ENCODE measurements at regions not wholly inside any gene's neighbourhood (a gene's known extent, or its start where the extent isn't known, plus 50 kb on each side); places are given as distances from the start of the nearest gene placed in this dataset.

DNA sequence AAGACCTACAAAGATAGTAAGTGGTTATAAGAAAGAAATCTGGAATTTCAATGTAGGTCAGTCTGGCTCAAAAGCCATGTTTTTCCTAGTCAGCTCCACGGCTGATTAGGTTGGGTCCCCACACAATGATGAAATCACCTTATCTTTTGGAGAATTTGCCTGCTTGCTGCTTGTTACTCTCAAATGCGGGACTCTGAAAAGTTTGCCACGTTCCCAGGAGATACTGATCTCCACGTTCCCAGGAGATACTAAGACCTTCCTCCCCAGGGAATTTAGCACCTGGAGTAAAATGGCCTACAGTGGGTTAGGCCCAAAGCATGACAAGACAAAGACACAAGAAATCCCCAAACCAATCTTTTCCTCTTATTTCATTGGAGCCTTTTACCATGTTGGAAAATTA lies 449.6 kb downstream of the TNS1 start (continued):
- TF ChIP-seq, protein P1, sequence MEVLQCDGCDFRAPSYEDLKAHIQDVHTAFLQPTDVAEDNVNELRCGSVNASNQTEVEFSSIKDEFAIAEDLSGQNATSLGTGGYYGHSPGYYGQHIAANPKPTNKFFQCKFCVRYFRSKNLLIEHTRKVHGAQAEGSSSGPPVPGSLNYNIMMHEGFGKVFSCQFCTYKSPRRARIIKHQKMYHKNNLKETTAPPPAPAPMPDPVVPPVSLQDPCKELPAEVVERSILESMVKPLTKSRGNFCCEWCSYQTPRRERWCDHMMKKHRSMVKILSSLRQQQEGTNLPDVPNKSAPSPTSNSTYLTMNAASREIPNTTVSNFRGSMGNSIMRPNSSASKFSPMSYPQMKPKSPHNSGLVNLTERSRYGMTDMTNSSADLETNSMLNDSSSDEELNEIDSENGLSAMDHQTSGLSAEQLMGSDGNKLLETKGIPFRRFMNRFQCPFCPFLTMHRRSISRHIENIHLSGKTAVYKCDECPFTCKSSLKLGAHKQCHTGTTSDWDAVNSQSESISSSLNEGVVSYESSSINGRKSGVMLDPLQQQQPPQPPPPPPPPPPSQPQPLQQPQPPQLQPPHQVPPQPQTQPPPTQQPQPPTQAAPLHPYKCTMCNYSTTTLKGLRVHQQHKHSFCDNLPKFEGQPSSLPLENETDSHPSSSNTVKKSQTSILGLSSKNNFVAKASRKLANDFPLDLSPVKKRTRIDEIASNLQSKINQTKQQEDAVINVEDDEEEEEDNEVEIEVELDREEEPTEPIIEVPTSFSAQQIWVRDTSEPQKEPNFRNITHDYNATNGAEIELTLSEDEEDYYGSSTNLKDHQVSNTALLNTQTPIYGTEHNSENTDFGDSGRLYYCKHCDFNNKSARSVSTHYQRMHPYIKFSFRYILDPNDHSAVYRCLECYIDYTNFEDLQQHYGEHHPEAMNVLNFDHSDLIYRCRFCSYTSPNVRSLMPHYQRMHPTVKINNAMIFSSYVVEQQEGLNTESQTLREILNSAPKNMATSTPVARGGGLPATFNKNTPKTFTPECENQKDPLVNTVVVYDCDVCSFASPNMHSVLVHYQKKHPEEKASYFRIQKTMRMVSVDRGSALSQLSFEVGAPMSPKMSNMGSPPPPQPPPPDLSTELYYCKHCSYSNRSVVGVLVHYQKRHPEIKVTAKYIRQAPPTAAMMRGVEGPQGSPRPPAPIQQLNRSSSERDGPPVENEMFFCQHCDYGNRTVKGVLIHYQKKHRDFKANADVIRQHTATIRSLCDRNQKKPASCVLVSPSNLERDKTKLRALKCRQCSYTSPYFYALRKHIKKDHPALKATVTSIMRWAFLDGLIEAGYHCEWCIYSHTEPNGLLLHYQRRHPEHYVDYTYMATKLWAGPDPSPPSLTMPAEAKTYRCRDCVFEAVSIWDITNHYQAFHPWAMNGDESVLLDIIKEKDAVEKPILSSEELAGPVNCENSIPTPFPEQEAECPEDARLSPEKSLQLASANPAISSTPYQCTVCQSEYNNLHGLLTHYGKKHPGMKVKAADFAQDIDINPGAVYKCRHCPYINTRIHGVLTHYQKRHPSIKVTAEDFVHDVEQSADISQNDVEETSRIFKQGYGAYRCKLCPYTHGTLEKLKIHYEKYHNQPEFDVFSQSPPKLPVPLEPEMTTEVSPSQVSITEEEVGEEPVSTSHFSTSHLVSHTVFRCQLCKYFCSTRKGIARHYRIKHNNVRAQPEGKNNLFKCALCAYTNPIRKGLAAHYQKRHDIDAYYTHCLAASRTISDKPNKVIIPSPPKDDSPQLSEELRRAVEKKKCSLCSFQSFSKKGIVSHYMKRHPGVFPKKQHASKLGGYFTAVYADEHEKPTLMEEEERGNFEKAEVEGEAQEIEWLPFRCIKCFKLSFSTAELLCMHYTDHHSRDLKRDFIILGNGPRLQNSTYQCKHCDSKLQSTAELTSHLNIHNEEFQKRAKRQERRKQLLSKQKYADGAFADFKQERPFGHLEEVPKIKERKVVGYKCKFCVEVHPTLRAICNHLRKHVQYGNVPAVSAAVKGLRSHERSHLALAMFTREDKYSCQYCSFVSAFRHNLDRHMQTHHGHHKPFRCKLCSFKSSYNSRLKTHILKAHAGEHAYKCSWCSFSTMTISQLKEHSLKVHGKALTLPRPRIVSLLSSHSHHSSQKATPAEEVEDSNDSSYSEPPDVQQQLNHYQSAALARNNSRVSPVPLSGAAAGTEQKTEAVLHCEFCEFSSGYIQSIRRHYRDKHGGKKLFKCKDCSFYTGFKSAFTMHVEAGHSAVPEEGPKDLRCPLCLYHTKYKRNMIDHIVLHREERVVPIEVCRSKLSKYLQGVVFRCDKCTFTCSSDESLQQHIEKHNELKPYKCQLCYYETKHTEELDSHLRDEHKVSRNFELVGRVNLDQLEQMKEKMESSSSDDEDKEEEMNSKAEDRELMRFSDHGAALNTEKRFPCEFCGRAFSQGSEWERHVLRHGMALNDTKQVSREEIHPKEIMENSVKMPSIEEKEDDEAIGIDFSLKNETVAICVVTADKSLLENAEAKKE (CRISPR knock-in tag; IDR thresholded peaks at IDR 0.05) = no peak
- TF ChIP-seq ZNF114 (CRISPR knock-in tag; IDR thresholded peaks at IDR 0.05) = no peak

DNA sequence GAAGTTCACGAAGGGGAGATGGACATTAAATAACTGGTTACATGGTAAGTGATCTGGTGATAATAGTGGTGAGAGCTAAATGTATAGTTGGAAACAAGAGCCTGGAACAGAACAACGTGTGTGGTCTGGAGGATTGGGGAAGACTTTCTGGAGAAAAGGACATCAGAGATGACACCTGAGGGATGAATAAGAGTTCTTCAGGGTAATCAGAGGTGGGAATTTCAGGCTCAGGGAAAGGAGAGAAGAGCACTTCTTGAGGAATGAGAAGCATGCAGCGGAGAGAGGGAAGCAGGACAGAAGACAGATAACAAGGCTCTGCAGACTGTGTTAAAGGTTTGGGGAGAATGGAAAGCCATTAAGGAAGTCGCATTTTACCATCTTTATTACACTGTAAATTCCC lies 450.7 kb downstream of the TNS1 start:
- no peaks in the 10 kb centered on the region for H3K9me3 Mint-ChIP-seq
- no peaks in the 10 kb centered on the region for H3K79me2 ChIP-seq (replicated peaks; ENCODE audit: insufficient read depth)
- ATAC-seq (no peak; the same call in 2 of the 3 replicates), DNase-seq (ENCODE audit: low spot score) (peak; percentile 33)
- H3K4me1 Mint-ChIP-seq = peaks cover 32% of the 10 kb centered on the region
- H3K27me3 ChIP-seq (ENCODE audit: insufficient read depth) = no peaks in the 10 kb centered on the region
- peaks cover 5% of the 10 kb centered on the region for H3K27me3 Mint-ChIP-seq (ENCODE audit: insufficient read depth, low read depth, poor library complexity)
- peak overlapping the region; percentile 61 for H3K4me2 ChIP-seq
- no peak overlapping the region for H3K27ac Mint-ChIP-seq
- no peak overlapping the region; the same call in 2 of the 3 replicates for H3K4me3 Mint-ChIP-seq
- H3K4me3 ChIP-seq = peak overlapping the region; percentile 20; the same call in 1 of the 2 replicates
- H3K27ac ChIP-seq (ENCODE audit: low read depth) = peak overlapping the region; percentile 59; the same call in 1 of the 2 replicates
- H3K9me2 ChIP-seq (ENCODE audit: insufficient read depth) = no peaks in the 10 kb centered on the region
- H3F3A ChIP-seq (replicated peaks; ENCODE audit: low read depth) = no peaks in the 10 kb centered on the region
- no peak overlapping the region for H2AFZ ChIP-seq
- no peaks in the 10 kb centered on the region for H3K36me3 ChIP-seq (ENCODE audit: insufficient read depth)
- peaks cover 23% of the 10 kb centered on the region for H3K4me1 ChIP-seq (ENCODE audit: insufficient read depth)
- H3K36me3 Mint-ChIP-seq (ENCODE audit: low read depth) = no peaks in the 10 kb centered on the region
- H4K20me1 ChIP-seq (replicated peaks; ENCODE audit: insufficient read depth) = no peaks in the 10 kb centered on the region
- TF ChIP-seq JUNB (IDR thresholded peaks at IDR 0.05; ENCODE audit: unreplicated experiment) (no peak), ZNF331 (CRISPR knock-in tag; IDR thresholded peaks at IDR 0.05; ENCODE audit: low read depth) (no peak), POLR2AphosphoS5 (IDR thresholded peaks at IDR 0.05; ENCODE audit: low read depth) (no peak), EZH2 (IDR thresholded peaks at IDR 0.05; ENCODE audit: low read depth, unreplicated experiment) (no peak), ZNF114 (CRISPR knock-in tag; IDR thresholded peaks at IDR 0.05) (no peak), NANOG (IDR thresholded peaks at IDR 0.05; ENCODE audit: borderline replicate concordance) (no peak), CREB1 (CRISPR knock-in tag; IDR thresholded peaks at IDR 0.05; ENCODE audit: low read depth) (no peak)
- TF ChIP-seq, protein P2, sequence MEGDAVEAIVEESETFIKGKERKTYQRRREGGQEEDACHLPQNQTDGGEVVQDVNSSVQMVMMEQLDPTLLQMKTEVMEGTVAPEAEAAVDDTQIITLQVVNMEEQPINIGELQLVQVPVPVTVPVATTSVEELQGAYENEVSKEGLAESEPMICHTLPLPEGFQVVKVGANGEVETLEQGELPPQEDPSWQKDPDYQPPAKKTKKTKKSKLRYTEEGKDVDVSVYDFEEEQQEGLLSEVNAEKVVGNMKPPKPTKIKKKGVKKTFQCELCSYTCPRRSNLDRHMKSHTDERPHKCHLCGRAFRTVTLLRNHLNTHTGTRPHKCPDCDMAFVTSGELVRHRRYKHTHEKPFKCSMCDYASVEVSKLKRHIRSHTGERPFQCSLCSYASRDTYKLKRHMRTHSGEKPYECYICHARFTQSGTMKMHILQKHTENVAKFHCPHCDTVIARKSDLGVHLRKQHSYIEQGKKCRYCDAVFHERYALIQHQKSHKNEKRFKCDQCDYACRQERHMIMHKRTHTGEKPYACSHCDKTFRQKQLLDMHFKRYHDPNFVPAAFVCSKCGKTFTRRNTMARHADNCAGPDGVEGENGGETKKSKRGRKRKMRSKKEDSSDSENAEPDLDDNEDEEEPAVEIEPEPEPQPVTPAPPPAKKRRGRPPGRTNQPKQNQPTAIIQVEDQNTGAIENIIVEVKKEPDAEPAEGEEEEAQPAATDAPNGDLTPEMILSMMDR (conservative IDR thresholded peaks at IDR 0.05; ENCODE audit: low read depth in 2 of 2) = no peak
- TF ChIP-seq, protein P3, sequence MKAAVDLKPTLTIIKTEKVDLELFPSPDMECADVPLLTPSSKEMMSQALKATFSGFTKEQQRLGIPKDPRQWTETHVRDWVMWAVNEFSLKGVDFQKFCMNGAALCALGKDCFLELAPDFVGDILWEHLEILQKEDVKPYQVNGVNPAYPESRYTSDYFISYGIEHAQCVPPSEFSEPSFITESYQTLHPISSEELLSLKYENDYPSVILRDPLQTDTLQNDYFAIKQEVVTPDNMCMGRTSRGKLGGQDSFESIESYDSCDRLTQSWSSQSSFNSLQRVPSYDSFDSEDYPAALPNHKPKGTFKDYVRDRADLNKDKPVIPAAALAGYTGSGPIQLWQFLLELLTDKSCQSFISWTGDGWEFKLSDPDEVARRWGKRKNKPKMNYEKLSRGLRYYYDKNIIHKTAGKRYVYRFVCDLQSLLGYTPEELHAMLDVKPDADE (IDR thresholded peaks at IDR 0.05) = no peak
- TF ChIP-seq, protein P4, sequence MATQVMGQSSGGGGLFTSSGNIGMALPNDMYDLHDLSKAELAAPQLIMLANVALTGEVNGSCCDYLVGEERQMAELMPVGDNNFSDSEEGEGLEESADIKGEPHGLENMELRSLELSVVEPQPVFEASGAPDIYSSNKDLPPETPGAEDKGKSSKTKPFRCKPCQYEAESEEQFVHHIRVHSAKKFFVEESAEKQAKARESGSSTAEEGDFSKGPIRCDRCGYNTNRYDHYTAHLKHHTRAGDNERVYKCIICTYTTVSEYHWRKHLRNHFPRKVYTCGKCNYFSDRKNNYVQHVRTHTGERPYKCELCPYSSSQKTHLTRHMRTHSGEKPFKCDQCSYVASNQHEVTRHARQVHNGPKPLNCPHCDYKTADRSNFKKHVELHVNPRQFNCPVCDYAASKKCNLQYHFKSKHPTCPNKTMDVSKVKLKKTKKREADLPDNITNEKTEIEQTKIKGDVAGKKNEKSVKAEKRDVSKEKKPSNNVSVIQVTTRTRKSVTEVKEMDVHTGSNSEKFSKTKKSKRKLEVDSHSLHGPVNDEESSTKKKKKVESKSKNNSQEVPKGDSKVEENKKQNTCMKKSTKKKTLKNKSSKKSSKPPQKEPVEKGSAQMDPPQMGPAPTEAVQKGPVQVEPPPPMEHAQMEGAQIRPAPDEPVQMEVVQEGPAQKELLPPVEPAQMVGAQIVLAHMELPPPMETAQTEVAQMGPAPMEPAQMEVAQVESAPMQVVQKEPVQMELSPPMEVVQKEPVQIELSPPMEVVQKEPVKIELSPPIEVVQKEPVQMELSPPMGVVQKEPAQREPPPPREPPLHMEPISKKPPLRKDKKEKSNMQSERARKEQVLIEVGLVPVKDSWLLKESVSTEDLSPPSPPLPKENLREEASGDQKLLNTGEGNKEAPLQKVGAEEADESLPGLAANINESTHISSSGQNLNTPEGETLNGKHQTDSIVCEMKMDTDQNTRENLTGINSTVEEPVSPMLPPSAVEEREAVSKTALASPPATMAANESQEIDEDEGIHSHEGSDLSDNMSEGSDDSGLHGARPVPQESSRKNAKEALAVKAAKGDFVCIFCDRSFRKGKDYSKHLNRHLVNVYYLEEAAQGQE (IDR thresholded peaks at IDR 0.05; ENCODE audit: unreplicated experiment) = no peak
